Heart left ventricle (tissue), 13 donors: ENCODE measurements at regions not wholly inside any gene's neighbourhood (a gene's known extent, or its start where the extent isn't known, plus 50 kb on each side); places are given as distances from the start of the nearest gene placed in this dataset.

Experiments used
- POLR2A ChIP-seq, 2 donors: fragments of 450-650 bp; IDR thresholded peaks; one replicate each; pipeline ENCODE4 v1.6.1; 2017; ENCODE audit warnings: antibody characterized with exemption in 2 of 2, mild to moderate bottlenecking in 2 of 2, moderate library complexity in 2 of 2
- TF ChIP-seq, protein P1 (sequence below), 12 donors: fragments of 200-600 bp; sonication (generic) in 4 of 12; IDR thresholded peaks; one replicate each; pipeline versions ENCODE4 v1.5.0 to v1.8.0; 2018 to 2022; ENCODE audit warnings: antibody characterized with exemption in 12 of 12, mild to moderate bottlenecking in 5 of 12
- donor health status: ischemic (EF 13 %, LVEDD 7.1; RV severe dilation, severe dysfunction).
- donor health status: DM: no; HTN: yes; CAD: no.
- donor health status: DM: no; HTN: no; CAD: no.
- donor health status: ischemic (EF 25% LVEDD 6.9; RV normal size, moderate dysfunction).
- donor health status: ischemic (EF 25% LVEDD 5.7; RV mildly dilated, moderate dysfunction).
- donor health status: ischemic (EF 35%, LVEDD 5.7; RV mildly dilated, moderate dysfunction).
- donor health status: nonischemic (EF 11% LVEDD 7.7; RV severe dilation, severe dysfunction).
- donor health status: DM: yes; HTN: yes; CAD: no.
- donor health status: PGD.
- donor health status: ischemic (EF 29% LVEDD 5.4; RV normal size, mild dysfunction).
- donor health status: nonischemic (EF 23%, LVEDD 6.1; RV moderate dilation, normal function).

DNA sequence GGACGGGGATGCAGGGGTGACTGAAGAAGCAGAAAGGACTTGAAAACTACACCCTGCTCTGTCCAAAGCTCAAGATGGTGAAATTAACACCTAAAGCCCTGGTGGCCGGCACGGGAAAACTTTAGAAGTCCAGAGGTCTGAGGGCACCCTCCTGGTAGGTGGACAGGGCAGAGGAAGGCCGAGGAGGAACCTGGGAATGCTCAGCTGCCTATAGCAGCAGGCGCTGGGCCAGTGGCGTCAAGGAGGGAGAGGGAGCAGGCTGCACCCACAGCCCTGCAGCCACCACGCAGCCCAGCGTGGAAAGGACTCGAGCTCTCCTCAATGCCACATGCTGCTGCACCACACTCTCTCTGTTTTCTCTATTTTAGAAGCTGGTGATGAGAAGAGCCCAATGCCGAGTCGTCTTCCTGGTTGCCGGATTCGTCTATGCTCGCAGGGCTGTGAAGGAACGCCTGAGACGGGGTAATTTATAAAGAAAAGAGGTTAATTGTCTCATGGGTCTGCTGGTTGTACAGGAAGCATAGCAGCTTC, 248.3 kb upstream of the AFDN start:
- TF ChIP-seq, protein P1, sequence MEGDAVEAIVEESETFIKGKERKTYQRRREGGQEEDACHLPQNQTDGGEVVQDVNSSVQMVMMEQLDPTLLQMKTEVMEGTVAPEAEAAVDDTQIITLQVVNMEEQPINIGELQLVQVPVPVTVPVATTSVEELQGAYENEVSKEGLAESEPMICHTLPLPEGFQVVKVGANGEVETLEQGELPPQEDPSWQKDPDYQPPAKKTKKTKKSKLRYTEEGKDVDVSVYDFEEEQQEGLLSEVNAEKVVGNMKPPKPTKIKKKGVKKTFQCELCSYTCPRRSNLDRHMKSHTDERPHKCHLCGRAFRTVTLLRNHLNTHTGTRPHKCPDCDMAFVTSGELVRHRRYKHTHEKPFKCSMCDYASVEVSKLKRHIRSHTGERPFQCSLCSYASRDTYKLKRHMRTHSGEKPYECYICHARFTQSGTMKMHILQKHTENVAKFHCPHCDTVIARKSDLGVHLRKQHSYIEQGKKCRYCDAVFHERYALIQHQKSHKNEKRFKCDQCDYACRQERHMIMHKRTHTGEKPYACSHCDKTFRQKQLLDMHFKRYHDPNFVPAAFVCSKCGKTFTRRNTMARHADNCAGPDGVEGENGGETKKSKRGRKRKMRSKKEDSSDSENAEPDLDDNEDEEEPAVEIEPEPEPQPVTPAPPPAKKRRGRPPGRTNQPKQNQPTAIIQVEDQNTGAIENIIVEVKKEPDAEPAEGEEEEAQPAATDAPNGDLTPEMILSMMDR (IDR thresholded peaks at IDR 0.05): no peak
- TF ChIP-seq POLR2A (IDR thresholded peaks at IDR 0.05): no peak
